GM20000 (cell line): ENCODE measurements at regions not wholly inside any gene's neighbourhood (a gene's known extent, or its start where the extent isn't known, plus 50 kb on each side); places are given as distances from the start of the nearest gene placed in this dataset.
"Not testable (repeated sequence)": the region's sequence is repeated elsewhere in the genome, so short reads cannot be mapped to it uniquely, and the experiment has no call there.

ENCODE experiments used
- DNase-seq: peaks from one replicate; pipeline ENCODE4 v3.0.0; 2012; ENCODE audit warnings: low spot score
- CTCF ChIP-seq: IDR thresholded peaks from 2 replicates; pipeline ENCODE4 v1.5.1; 2012; ENCODE audit warnings: mild to moderate bottlenecking, control low read depth; ENCODE audit errors: extremely low read depth, missing control alignments

- TF ChIP-seq CTCF: no peak
- DNase-seq: no peak
These were observed 91.3 kb upstream of the ZNF366 start for GRCh38 chr5:72598401-72599064.

GRCh38 chr5:72597456-72597948, 90.3 kb upstream of the ZNF366 start:
- no peak for TF ChIP-seq CTCF

GRCh38 chr5:72596956-72597355, 89.7 kb upstream of the ZNF366 start:
- no peak for TF ChIP-seq CTCF
- DNase-seq: no peak

More at GRCh38 chr5:72597456-72597948, 90.3 kb upstream of the ZNF366 start:
- DNase-seq: no peak

GRCh38 chr5:72588640-72589039, 81.4 kb upstream of the ZNF366 start:
- no peak for TF ChIP-seq CTCF
- no peak for DNase-seq

GRCh38 chr5:72587661-72588308, 80.6 kb upstream of the ZNF366 start:
- no peak for DNase-seq

GRCh38 chr5:72586788-72587530, 79.7 kb upstream of the ZNF366 start:
- TF ChIP-seq CTCF: no peak
- no peak for DNase-seq

More at GRCh38 chr5:72587661-72588308, 80.6 kb upstream of the ZNF366 start:
- TF ChIP-seq CTCF: no peak

- TF ChIP-seq CTCF: no peak
- peak; percentile 55 for DNase-seq
These were observed 77.3 kb upstream of the ZNF366 start for GRCh38 chr5:72584466-72584865.

- not testable (repeated sequence) for DNase-seq
These were observed 72.1 kb upstream of the ZNF366 start for GRCh38 chr5:72579290-72579689.
